ENCODE measurements at regions not wholly inside any gene's neighbourhood (a gene's known extent, or its start where the extent isn't known, plus 50 kb on each side); places are given as distances from the start of the nearest gene placed in this dataset.

DNA sequence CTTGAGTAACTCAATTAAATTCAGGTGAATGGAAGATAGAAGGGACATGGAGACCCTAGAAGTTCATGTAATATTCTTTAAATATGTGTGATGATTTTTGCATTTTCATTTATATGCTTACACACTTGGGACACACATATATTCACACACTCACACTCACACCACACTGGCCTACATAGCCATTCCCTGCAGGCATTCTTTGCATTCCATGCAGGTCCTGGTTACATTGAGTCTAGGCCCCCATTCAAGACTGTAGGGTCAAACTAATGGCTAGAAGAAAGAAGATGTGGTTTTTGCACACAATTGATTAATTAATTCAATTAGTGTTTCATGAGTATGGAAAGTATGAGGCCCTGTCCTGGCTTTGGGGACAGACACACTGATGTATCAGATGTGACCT lies 249.4 kb downstream of the HNMT start:
- CTCF ChIA-PET = no interaction called here
- POLR2A ChIA-PET = no interaction called here
- TF ChIP-seq FOXK2 (IDR thresholded peaks at IDR 0.05) (no peak), SUZ12 (IDR thresholded peaks at IDR 0.05) (no peak), LEF1 (IDR thresholded peaks at IDR 0.05; ENCODE audit: borderline replicate concordance) (no peak), FOXM1 (IDR thresholded peaks at IDR 0.05; ENCODE audit: borderline replicate concordance) (no peak), ARNT (IDR thresholded peaks at IDR 0.05) (no peak), HDGF (IDR thresholded peaks at IDR 0.05; ENCODE audit: borderline replicate concordance) (no peak), NFRKB (IDR thresholded peaks at IDR 0.05) (no peak), SP1 (IDR thresholded peaks at IDR 0.05) (no peak), L3MBTL2 (conservative IDR thresholded peaks at IDR 0.05) (no peak), FOXA1 (IDR thresholded peaks at IDR 0.05) (no peak), PKNOX1 (IDR thresholded peaks at IDR 0.05) (no peak), TARDBP (IDR thresholded peaks at IDR 0.05) (no peak), BHLHE40 (IDR thresholded peaks at IDR 0.05; ENCODE audit: borderline replicate concordance) (no peak), ZNF384 (IDR thresholded peaks at IDR 0.05) (no peak), ELF4 (IDR thresholded peaks at IDR 0.05) (no peak), CTBP1 (IDR thresholded peaks at IDR 0.05; ENCODE audit: borderline replicate concordance) (no peak)
- no peak for DNase-seq (ENCODE audit: extremely low spot score)

DNA sequence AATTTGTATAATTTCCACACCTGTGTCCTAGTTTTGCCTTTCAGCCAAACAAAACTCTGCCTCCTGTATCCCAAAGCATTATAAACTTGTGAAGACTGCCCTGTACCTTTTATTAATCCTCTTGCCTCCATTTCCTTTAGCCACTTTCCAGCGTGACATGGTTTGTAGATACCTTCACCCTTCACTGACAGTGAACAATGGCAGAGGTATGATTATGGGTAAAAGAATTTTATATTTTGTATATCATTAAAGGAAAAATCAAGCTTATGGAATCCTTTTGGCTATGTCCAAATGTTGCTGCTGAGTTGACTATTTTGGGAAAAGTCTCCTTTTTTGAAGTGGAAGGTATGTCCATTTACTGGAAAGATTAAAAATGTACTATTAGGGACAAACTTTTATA lies 251.7 kb downstream of the HNMT start:
- ChIA-PET POLR2A (no interaction called here), CTCF (interaction anchor here (0.6 kb wide), 1 partner anchor 270 kb away, joined by 3 read pairs; no protein-coding TSS in a partner anchor)
- TF ChIP-seq PKNOX1 (IDR thresholded peaks at IDR 0.05) (no peak), L3MBTL2 (conservative IDR thresholded peaks at IDR 0.05) (no peak)
- DNase-seq (ENCODE audit: extremely low spot score) = no peak

DNA sequence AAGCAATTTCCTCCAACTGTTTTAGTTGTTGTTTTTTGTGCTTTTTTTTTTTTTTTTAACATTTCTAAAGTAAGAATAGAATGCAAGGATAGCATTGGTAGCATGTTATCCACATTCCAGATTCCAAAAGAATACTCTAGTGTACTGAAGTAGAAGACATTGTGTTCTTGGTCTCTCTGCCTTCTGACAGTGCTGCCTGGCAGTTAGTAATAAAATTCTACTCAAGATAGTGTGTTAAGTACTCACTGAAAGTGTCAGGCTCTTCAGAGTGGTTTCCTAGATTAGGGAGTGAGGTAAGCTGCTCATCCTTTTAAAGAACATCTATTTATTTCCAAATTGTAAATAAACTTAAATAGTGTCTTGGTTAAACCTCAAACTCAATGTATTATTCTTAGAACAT lies 253.7 kb downstream of the HNMT start:
- ChIA-PET POLR2A (no interaction called here), CTCF (no interaction called here)
- TF ChIP-seq FOXA1 (IDR thresholded peaks at IDR 0.05) (no peak), ZNF384 (IDR thresholded peaks at IDR 0.05) (no peak), BHLHE40 (IDR thresholded peaks at IDR 0.05; ENCODE audit: borderline replicate concordance) (no peak), NFRKB (IDR thresholded peaks at IDR 0.05) (no peak), L3MBTL2 (conservative IDR thresholded peaks at IDR 0.05) (no peak)
- DNase-seq (ENCODE audit: extremely low spot score) = no peak

GRCh38 chr2:138218397-138218796 lies 254.1 kb downstream of the HNMT start:
- CTCF ChIA-PET = no interaction called here
- no peak for DNase-seq (ENCODE audit: extremely low spot score)
- no peak for TF ChIP-seq LEF1 (IDR thresholded peaks at IDR 0.05; ENCODE audit: borderline replicate concordance)
- TF ChIP-seq TARDBP (IDR thresholded peaks at IDR 0.05) = no peak
- no peak for TF ChIP-seq BHLHE40 (IDR thresholded peaks at IDR 0.05; ENCODE audit: borderline replicate concordance)
- no peak for TF ChIP-seq ELF4 (IDR thresholded peaks at IDR 0.05)
- TF ChIP-seq FOXM1 (IDR thresholded peaks at IDR 0.05; ENCODE audit: borderline replicate concordance) = no peak
- no peak for TF ChIP-seq ARNT (IDR thresholded peaks at IDR 0.05)
- no peak for TF ChIP-seq L3MBTL2 (conservative IDR thresholded peaks at IDR 0.05)
- no peak for TF ChIP-seq SUZ12 (IDR thresholded peaks at IDR 0.05)
- no peak for TF ChIP-seq HDGF (IDR thresholded peaks at IDR 0.05; ENCODE audit: borderline replicate concordance)
- TF ChIP-seq PKNOX1 (IDR thresholded peaks at IDR 0.05) = no peak
- TF ChIP-seq SP1 (IDR thresholded peaks at IDR 0.05) = no peak
- no peak for TF ChIP-seq CTBP1 (IDR thresholded peaks at IDR 0.05; ENCODE audit: borderline replicate concordance)
- no peak for TF ChIP-seq FOXK2 (IDR thresholded peaks at IDR 0.05)
- no peak for TF ChIP-seq ZNF384 (IDR thresholded peaks at IDR 0.05)
- no peak for TF ChIP-seq NFRKB (IDR thresholded peaks at IDR 0.05)
- POLR2A ChIA-PET = no interaction called here

- TF ChIP-seq SUZ12 (IDR thresholded peaks at IDR 0.05) (no peak), TARDBP (IDR thresholded peaks at IDR 0.05) (no peak), PKNOX1 (IDR thresholded peaks at IDR 0.05) (no peak), FOXM1 (IDR thresholded peaks at IDR 0.05; ENCODE audit: borderline replicate concordance) (no peak), LEF1 (IDR thresholded peaks at IDR 0.05; ENCODE audit: borderline replicate concordance) (no peak), ZNF384 (IDR thresholded peaks at IDR 0.05) (no peak), FOXK2 (IDR thresholded peaks at IDR 0.05) (no peak), HDGF (IDR thresholded peaks at IDR 0.05; ENCODE audit: borderline replicate concordance) (no peak), FOXA1 (IDR thresholded peaks at IDR 0.05) (no peak), L3MBTL2 (conservative IDR thresholded peaks at IDR 0.05) (no peak), ARNT (IDR thresholded peaks at IDR 0.05) (no peak)
- DNase-seq (ENCODE audit: extremely low spot score) = no peak
- ChIA-PET CTCF (no interaction called here), POLR2A (no interaction called here)
Measured at GRCh38 chr2:138219961-138220360, 255.7 kb downstream of the HNMT start.

DNA sequence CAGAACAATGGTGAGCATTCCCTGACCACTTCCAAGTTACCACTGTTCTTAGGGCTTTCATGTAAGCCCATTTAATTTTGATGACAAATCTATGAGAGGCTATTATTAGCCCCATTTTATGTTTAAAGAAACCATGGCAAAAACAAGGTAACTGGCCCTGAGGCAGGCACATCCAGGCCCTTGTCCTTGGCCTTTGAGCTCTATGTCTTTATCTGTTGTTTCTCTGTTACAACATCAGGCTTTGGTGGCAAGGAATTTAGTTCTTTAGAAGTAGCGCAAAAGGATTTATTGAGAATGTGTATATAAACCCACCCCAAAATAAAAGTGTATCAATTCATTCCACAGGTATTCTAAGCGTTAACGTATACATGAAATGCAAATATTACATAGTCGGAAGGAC lies 257.1 kb downstream of the HNMT start:
- CTCF ChIA-PET = no interaction called here
- no peak for DNase-seq (ENCODE audit: extremely low spot score)
- no peak for TF ChIP-seq CTBP1 (IDR thresholded peaks at IDR 0.05; ENCODE audit: borderline replicate concordance)
- TF ChIP-seq L3MBTL2 (conservative IDR thresholded peaks at IDR 0.05) = no peak
- TF ChIP-seq TARDBP (IDR thresholded peaks at IDR 0.05) = no peak
- TF ChIP-seq FOXA1 (IDR thresholded peaks at IDR 0.05) = no peak
- TF ChIP-seq SUZ12 (IDR thresholded peaks at IDR 0.05) = no peak
- no peak for TF ChIP-seq ELF4 (IDR thresholded peaks at IDR 0.05)
- TF ChIP-seq HDGF (IDR thresholded peaks at IDR 0.05; ENCODE audit: borderline replicate concordance) = no peak
- no peak for TF ChIP-seq SP1 (IDR thresholded peaks at IDR 0.05)
- no peak for TF ChIP-seq ZNF384 (IDR thresholded peaks at IDR 0.05)
- TF ChIP-seq FOXM1 (IDR thresholded peaks at IDR 0.05; ENCODE audit: borderline replicate concordance) = no peak
- no peak for TF ChIP-seq PKNOX1 (IDR thresholded peaks at IDR 0.05)
- no peak for TF ChIP-seq ARNT (IDR thresholded peaks at IDR 0.05)
- no peak for TF ChIP-seq BHLHE40 (IDR thresholded peaks at IDR 0.05; ENCODE audit: borderline replicate concordance)
- TF ChIP-seq NFRKB (IDR thresholded peaks at IDR 0.05) = no peak
- POLR2A ChIA-PET = no interaction called here
